Endothelial cell of umbilical vein (primary cell): ENCODE measurements at regions not wholly inside any gene's neighbourhood (a gene's known extent, or its start where the extent isn't known, plus 50 kb on each side); places are given as distances from the start of the nearest gene placed in this dataset.

Experiments
- BruUV-seq: library from RNA; stranded (reverse); fragments of 400-500 nt; replicated peaks from 2 replicates; lab custom pipeline; 2021; lab: Mats Ljungman, UMichigan
- CTCF ChIA-PET: fragments of 300-600, 350-600 bp; sonication (Branson Sonifier 250); formaldehyde crosslinking; loops from one replicate; lab custom pipeline; 2021; ENCODE audit warnings: antibody characterized with exemption, inconsistent platforms; lab: Charles Lee
- POLR2A ChIA-PET: fragments of 300-600, 350-600 bp; sonication (Branson Sonifier 250); formaldehyde crosslinking; loops from one replicate; lab custom pipeline; 2021; ENCODE audit warnings: antibody characterized with exemption, inconsistent platforms; lab: Charles Lee
- DNase-seq: peaks from one replicate; pipeline ENCODE4 v3.0.0-alpha.2; 2011; ENCODE audit warnings: low read depth, low spot score
- FAIRE-seq: peaks from 2 replicates; lab custom pipeline; 2011; peaks lifted over from hg19 to GRCh38; lab: Jason Lieb, UNC
- H2AFZ ChIP-seq: 2 replicates; pipeline ENCODE4 v1.6.0; 2012; ENCODE audit warnings: low read depth, low read length, control low read depth, inconsistent platforms
- H3K27ac ChIP-seq: 2 replicates; pipeline ENCODE4 v1.5.1; 2011; ENCODE audit warnings: low read depth, mild to moderate bottlenecking, control low read depth, low read length, moderate library complexity; ENCODE audit not compliant: insufficient read depth
- H3K27me3 ChIP-seq, 2 experiments: 2 replicates each; pipeline versions ENCODE4 v1.6.0 to v1.6.1; 2011; ENCODE audit warnings: low read length in 2 of 2, mixed read lengths in 1 of 2; ENCODE audit not compliant: control insufficient read depth in 2 of 2, insufficient read depth in 2 of 2
- H3K36me3 ChIP-seq, 2 experiments: 2 replicates in 1 of 2; 3 replicates in 1 of 2; pipeline ENCODE4 v1.5.1; 2011; ENCODE audit warnings: low read length in 2 of 2, mild to moderate bottlenecking in 1 of 2, moderate library complexity in 1 of 2; ENCODE audit not compliant: control insufficient read depth in 2 of 2, insufficient read depth in 2 of 2; ENCODE audit errors: extremely low read depth in 1 of 2
- H3K4me1 ChIP-seq: 3 replicates; pipeline ENCODE4 v1.5.1; 2011; ENCODE audit warnings: mild to moderate bottlenecking, low read length; ENCODE audit not compliant: control insufficient read depth, insufficient read depth; ENCODE audit errors: extremely low read depth
- H3K4me2 ChIP-seq: 2 replicates; pipeline ENCODE4 v1.6.1; 2011; ENCODE audit warnings: low read length, control low read depth, mixed read lengths; ENCODE audit not compliant: insufficient read depth
- H3K4me3 ChIP-seq, 3 experiments: fragments of 200-600 bp in 1 of 3; sonication (generic), shearing (Covaris generic) in 1 of 3; replicated peaks in 1 of 3; 2 replicates each; pipeline ENCODE4 v1.5.1; 2011 to 2016; ENCODE audit warnings: control low read depth in 3 of 3, low read length in 3 of 3, mild to moderate bottlenecking in 2 of 3, inconsistent platforms in 1 of 3, low read depth in 1 of 3, moderate library complexity in 1 of 3; ENCODE audit not compliant: insufficient read depth in 1 of 3
- H3K79me2 ChIP-seq: 2 replicates; pipeline ENCODE4 v1.6.0; 2012; ENCODE audit warnings: low read length, inconsistent platforms; ENCODE audit not compliant: control insufficient read depth, insufficient read depth
- H3K9ac ChIP-seq: replicated peaks from 2 replicates; pipeline ENCODE3; 2011; ENCODE audit warnings: low read length, control low read depth; ENCODE audit not compliant: insufficient read depth; ENCODE audit errors: extremely low read depth
- H3K9me1 ChIP-seq: replicated peaks from 3 replicates; pipeline ENCODE4 v1.6.0; 2011; ENCODE audit warnings: mild to moderate bottlenecking, low read length; ENCODE audit not compliant: control insufficient read depth, insufficient read depth; ENCODE audit errors: extremely low read depth
- H3K9me3 ChIP-seq: replicated peaks from 2 replicates; pipeline ENCODE4 v1.5.1; 2012; ENCODE audit warnings: low read length, inconsistent platforms; ENCODE audit not compliant: control insufficient read depth, insufficient read depth
- H4K20me1 ChIP-seq: replicated peaks from 2 replicates; pipeline ENCODE3; 2011; ENCODE audit warnings: mild to moderate bottlenecking, low read length; ENCODE audit not compliant: control insufficient read depth, insufficient read depth; ENCODE audit errors: extremely low read depth
- CTCF ChIP-seq, 2 donors: IDR thresholded peaks; 1 replicate in 1 of 2; 2 replicates in 1 of 2; pipeline ENCODE4 v1.5.1; 2011; ENCODE audit warnings: low read length in 2 of 2, mild to moderate bottlenecking in 2 of 2, moderate library complexity in 2 of 2, control low read depth in 1 of 2, inconsistent platforms in 1 of 2, low read depth in 1 of 2; ENCODE audit not compliant: insufficient read depth in 1 of 2; ENCODE audit errors: extremely low read depth in 1 of 2
- EZH2 ChIP-seq: IDR thresholded peaks from 2 replicates; pipeline ENCODE4 v1.6.1; 2012; ENCODE audit warnings: borderline replicate concordance, low read depth, mild to moderate bottlenecking, moderate library complexity, low read length, inconsistent platforms; ENCODE audit not compliant: severe bottlenecking
- FOS ChIP-seq: IDR thresholded peaks from 2 replicates; pipeline ENCODE4 v1.6.1; 2011; ENCODE audit warnings: mild to moderate bottlenecking, low read length, moderate library complexity, borderline replicate concordance; ENCODE audit not compliant: insufficient read depth
- JUN ChIP-seq: IDR thresholded peaks from 2 replicates; pipeline ENCODE4 v1.6.1; 2011; ENCODE audit warnings: borderline replicate concordance, low read depth; ENCODE audit not compliant: insufficient read length, insufficient read depth
- MAX ChIP-seq: IDR thresholded peaks from 2 replicates; pipeline ENCODE4 v1.6.1; 2011; ENCODE audit not compliant: insufficient read depth, insufficient read length
- POLR2A ChIP-seq: IDR thresholded peaks from 2 replicates; pipeline ENCODE4 v1.6.1; 2012; ENCODE audit warnings: low read depth, mild to moderate bottlenecking, control low read depth, low read length
- POLR2AphosphoS5 ChIP-seq: IDR thresholded peaks from 2 replicates; pipeline ENCODE4 v1.6.1; 2012; ENCODE audit warnings: low read depth, mild to moderate bottlenecking, control low read depth, low read length, moderate library complexity; ENCODE audit not compliant: insufficient read depth
- dilution Hi-C: fragments of 300-500 bp; cut with MboI; formaldehyde crosslinking; loops from one replicate; pipeline ENCODE4 v1.15.0; 2019; ENCODE audit warnings: low sequenced_read_pairs; ENCODE audit not compliant: extremely low pct_ligation_motif_present
- intact Hi-C: fragments of 100-400 bp; cut with micrococcal nuclease; formaldehyde crosslinking; loops from one replicate; pipeline ENCODE4 v1.10.0; 2022

- Histone ChIP-seq H3K4me3 (no peak overlapping the region), H3K79me2 (no peaks in the 10 kb centered on the region), H3K9me1 (no peaks in the 10 kb centered on the region), H4K20me1 (no peaks in the 10 kb centered on the region), H3K36me3 (no peaks in the 10 kb centered on the region), H3K4me2 (no peak overlapping the region), H2AFZ (no peak overlapping the region), H3K27ac (no peak overlapping the region), H3K9me3 (no peaks in the 10 kb centered on the region), H3K9ac (no peak overlapping the region), H3K4me1 (no peaks in the 10 kb centered on the region), H3K27me3 (peaks cover 0 to 5% of the 10 kb centered on the region in 2 experiments)
- intact Hi-C loops: no loop called here
- dilution Hi-C loops: no loop called here
- no TSS peak for BruUV-seq
- no peak for FAIRE-seq
- no peak for DNase-seq
- TF ChIP-seq EZH2 (no peak), POLR2AphosphoS5 (no peak), MAX (no peak), CTCF (IDR thresholded peaks at IDR 0.05; ENCODE audit: extremely low read depth in 1 of 2, insufficient read depth in 1 of 2, low read depth in 1 of 2, low read length in 2 of 2) (no peak), FOS (no peak), POLR2A (no peak), JUN (no peak)
- CTCF ChIA-PET: interaction anchor here (0.6 kb wide), 1 partner anchor 284 kb away, joined by 3 read pairs; no protein-coding TSS in a partner anchor
- POLR2A ChIA-PET: no interaction called here
Observed at GRCh38 chr7:45252857-45253256, 95.3 kb downstream of the RAMP3 start.
